ENCODE measurements at regions not wholly inside any gene's neighbourhood (a gene's known extent, or its start where the extent isn't known, plus 50 kb on each side); places are given as distances from the start of the nearest gene placed in this dataset.

GRCh38 chr7:128145191-128145590 is 95.9 kb upstream of the LEP start:
- H3K36me3 Mint-ChIP-seq: no peaks in the 10 kb centered on the region
- H3K4me3 Mint-ChIP-seq: no peak overlapping the region
- H3K27me3 Mint-ChIP-seq: peaks cover 33 to 55% of the 10 kb centered on the region in 2 donors
- DNase-seq (ENCODE audit: low spot score) (no peak), ATAC-seq (no peak)
- no peaks in the 10 kb centered on the region for H3K4me1 Mint-ChIP-seq (ENCODE audit: low read depth in 2 of 2)
- H3K9me3 Mint-ChIP-seq: no peaks in the 10 kb centered on the region
- no peak overlapping the region for H3K27ac Mint-ChIP-seq

GRCh38 chr7:128146052-128146451 is 95.0 kb upstream of the LEP start:
- Mint-ChIP-seq H3K4me3 (no peak overlapping the region), H3K27ac (no peak overlapping the region), H3K27me3 (peaks cover 32 to 55% of the 10 kb centered on the region in 2 donors), H3K36me3 (no peaks in the 10 kb centered on the region), H3K4me1 (ENCODE audit: low read depth in 2 of 2) (no peaks in the 10 kb centered on the region), H3K9me3 (no peaks in the 10 kb centered on the region)
- ATAC-seq (no peak), DNase-seq (ENCODE audit: low spot score) (no peak)

DNA sequence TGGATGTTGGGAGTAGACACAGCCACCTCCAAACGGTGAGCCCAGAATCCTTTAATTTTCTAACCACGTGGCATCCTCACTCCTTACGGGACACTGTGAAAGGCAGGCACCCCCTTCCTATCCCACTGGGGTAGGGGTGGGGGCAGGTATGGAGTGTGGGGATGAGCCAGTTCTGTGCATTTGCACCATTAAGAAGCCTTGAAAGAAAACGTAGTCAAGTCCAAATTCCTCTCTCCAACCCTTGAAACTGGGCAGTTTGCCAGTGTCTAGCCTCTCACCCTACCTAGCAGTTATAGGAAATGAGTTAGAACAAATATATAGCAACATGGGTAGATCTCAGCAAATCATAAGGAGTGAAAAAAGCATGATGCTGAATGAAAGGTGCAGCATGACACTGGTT is 92.4 kb upstream of the LEP start:
- Mint-ChIP-seq H3K27me3 (peaks cover 35 to 52% of the 10 kb centered on the region in 2 donors), H3K27ac (no peak overlapping the region), H3K4me3 (no peak overlapping the region), H3K36me3 (no peaks in the 10 kb centered on the region), H3K9me3 (no peaks in the 10 kb centered on the region), H3K4me1 (ENCODE audit: low read depth in 2 of 2) (peaks cover 0 to 4% of the 10 kb centered on the region in 2 donors)
- DNase-seq (ENCODE audit: low spot score) (no peak), ATAC-seq (no peak)

- ATAC-seq (no peak), DNase-seq (ENCODE audit: low spot score) (no peak)
- Mint-ChIP-seq H3K9me3 (no peaks in the 10 kb centered on the region), H3K36me3 (no peaks in the 10 kb centered on the region), H3K27me3 (peaks cover 33 to 47% of the 10 kb centered on the region in 2 donors), H3K27ac (no peak overlapping the region), H3K4me3 (no peak overlapping the region), H3K4me1 (ENCODE audit: low read depth in 2 of 2) (peaks cover 5 to 10% of the 10 kb centered on the region in 2 donors)
Measured at GRCh38 chr7:128150223-128150865, 90.7 kb upstream of the LEP start.

DNA sequence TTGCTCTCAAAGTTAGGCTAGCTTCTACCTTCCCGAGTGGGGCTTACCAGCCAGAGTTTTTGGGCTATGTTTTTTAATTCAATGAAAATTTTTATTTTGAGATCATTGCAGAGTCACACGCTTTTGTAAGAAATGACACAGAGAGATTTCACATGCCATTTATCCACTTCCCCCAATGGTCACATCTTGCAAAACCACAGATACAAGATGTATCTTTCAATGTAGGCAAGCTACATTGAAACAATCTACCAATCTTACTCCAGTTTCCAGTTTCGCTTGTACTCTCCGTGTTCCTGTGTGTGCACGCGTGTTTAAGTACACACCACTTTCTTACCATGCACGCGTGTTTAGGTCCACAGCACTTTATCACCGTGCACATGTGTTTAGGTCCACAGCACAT is 89.4 kb upstream of the LEP start:
- H3K4me1 Mint-ChIP-seq (ENCODE audit: low read depth in 2 of 2): peaks cover 8 to 14% of the 10 kb centered on the region in 2 donors
- no peaks in the 10 kb centered on the region for H3K36me3 Mint-ChIP-seq
- no peak overlapping the region for H3K4me3 Mint-ChIP-seq
- no peak overlapping the region for H3K27ac Mint-ChIP-seq
- no peaks in the 10 kb centered on the region for H3K9me3 Mint-ChIP-seq
- H3K27me3 Mint-ChIP-seq: peaks cover 29 to 38% of the 10 kb centered on the region in 2 donors
- no peak for DNase-seq (ENCODE audit: low spot score)
- ATAC-seq: no peak

DNA sequence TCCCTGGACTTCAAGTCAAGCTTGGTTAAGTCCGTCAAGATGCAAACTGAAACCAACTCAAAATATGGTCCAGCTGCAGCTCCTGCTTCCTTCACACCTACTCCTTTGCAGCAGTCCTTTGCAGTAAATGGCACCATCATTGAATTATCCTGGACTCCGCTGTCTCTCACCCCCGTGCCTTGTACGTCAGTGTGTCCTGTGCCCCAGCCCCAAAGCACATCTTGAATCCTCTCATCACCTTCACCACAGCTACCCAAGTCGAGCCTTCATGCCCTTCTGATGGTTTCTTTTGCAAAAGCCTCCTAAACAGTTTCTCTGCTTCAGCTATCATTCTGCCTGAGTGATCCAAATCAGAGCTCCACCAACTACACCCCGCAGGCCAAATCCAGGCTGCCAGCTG is 88.4 kb upstream of the LEP start:
- no peak overlapping the region for H3K27ac Mint-ChIP-seq
- H3K9me3 Mint-ChIP-seq: no peaks in the 10 kb centered on the region
- ATAC-seq (no peak), DNase-seq (ENCODE audit: low spot score) (no peak)
- H3K4me3 Mint-ChIP-seq: no peak overlapping the region
- H3K4me1 Mint-ChIP-seq (ENCODE audit: low read depth in 2 of 2): peaks cover 8 to 14% of the 10 kb centered on the region in 2 donors
- H3K36me3 Mint-ChIP-seq: no peaks in the 10 kb centered on the region
- peaks cover 27 to 32% of the 10 kb centered on the region in 2 donors for H3K27me3 Mint-ChIP-seq

- H3K4me1 Mint-ChIP-seq (ENCODE audit: low read depth in 2 of 2): peaks cover 8 to 14% of the 10 kb centered on the region in 2 donors
- H3K36me3 Mint-ChIP-seq: no peaks in the 10 kb centered on the region
- no peaks in the 10 kb centered on the region for H3K9me3 Mint-ChIP-seq
- H3K27ac Mint-ChIP-seq: no peak overlapping the region
- ATAC-seq (no peak), DNase-seq (ENCODE audit: low spot score) (no peak)
- no peak overlapping the region for H3K4me3 Mint-ChIP-seq
- peaks cover 27 to 32% of the 10 kb centered on the region in 2 donors for H3K27me3 Mint-ChIP-seq
Measured at GRCh38 chr7:128153436-128153835, 87.6 kb upstream of the LEP start.

GRCh38 chr7:128154504-128154903 is 86.6 kb upstream of the LEP start:
- peaks cover 22 to 26% of the 10 kb centered on the region in 2 donors for H3K27me3 Mint-ChIP-seq
- H3K27ac Mint-ChIP-seq: no peak overlapping the region
- no peaks in the 10 kb centered on the region for H3K36me3 Mint-ChIP-seq
- H3K9me3 Mint-ChIP-seq: no peaks in the 10 kb centered on the region
- ATAC-seq (no peak), DNase-seq (ENCODE audit: low spot score) (no peak)
- H3K4me1 Mint-ChIP-seq (ENCODE audit: low read depth in 2 of 2): peaks cover 8 to 14% of the 10 kb centered on the region in 2 donors
- no peak overlapping the region for H3K4me3 Mint-ChIP-seq

DNA sequence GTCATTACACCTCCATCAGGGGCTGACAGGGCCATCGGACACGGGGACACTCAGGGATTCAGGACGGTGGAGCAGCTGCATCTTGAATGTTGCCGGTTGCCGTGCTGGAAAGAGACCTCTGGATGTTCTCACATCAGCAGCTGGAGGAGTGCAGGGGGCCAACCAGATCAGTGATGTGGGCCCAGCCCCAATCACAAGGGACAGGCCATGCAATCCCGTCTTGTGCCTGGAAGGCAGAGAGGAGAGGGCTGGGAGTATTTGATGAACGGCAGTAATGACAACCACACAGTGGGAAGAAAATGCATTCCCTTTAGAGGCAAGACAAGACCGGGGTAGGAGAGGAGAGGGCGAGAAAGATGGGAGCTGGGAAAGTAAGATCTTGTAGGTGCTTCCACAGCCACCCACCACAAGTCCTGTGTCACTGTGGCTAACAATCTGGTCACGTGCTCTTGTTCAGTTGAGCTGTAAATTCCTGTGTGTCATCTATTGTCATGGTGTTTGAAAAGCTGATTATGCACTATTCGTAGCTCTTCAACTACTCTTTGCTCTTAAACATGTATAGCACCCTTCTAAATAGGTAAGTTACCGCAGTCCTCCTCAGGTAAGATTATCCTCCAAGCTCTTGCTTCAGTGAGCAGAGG is 85.9 kb upstream of the LEP start:
- H3K4me3 Mint-ChIP-seq: no peak overlapping the region
- peaks cover 8 to 14% of the 10 kb centered on the region in 2 donors for H3K4me1 Mint-ChIP-seq (ENCODE audit: low read depth in 2 of 2)
- H3K36me3 Mint-ChIP-seq: no peaks in the 10 kb centered on the region
- no peak for DNase-seq (ENCODE audit: low spot score)
- H3K27ac Mint-ChIP-seq: no peak overlapping the region
- ATAC-seq: peak in 1 of 2 donors; percentile 54
- H3K27me3 Mint-ChIP-seq: peaks cover 26 to 28% of the 10 kb centered on the region in 2 donors
- H3K9me3 Mint-ChIP-seq: no peaks in the 10 kb centered on the region

- Mint-ChIP-seq H3K36me3 (no peaks in the 10 kb centered on the region), H3K4me1 (ENCODE audit: low read depth in 2 of 2) (peaks cover 8 to 10% of the 10 kb centered on the region in 2 donors), H3K27ac (no peak overlapping the region), H3K27me3 (peaks cover 31 to 42% of the 10 kb centered on the region in 2 donors), H3K4me3 (no peak overlapping the region), H3K9me3 (no peaks in the 10 kb centered on the region)
- ATAC-seq (no peak), DNase-seq (ENCODE audit: low spot score) (no peak)
Measured at GRCh38 chr7:128157906-128158305, 83.2 kb upstream of the LEP start.

DNA sequence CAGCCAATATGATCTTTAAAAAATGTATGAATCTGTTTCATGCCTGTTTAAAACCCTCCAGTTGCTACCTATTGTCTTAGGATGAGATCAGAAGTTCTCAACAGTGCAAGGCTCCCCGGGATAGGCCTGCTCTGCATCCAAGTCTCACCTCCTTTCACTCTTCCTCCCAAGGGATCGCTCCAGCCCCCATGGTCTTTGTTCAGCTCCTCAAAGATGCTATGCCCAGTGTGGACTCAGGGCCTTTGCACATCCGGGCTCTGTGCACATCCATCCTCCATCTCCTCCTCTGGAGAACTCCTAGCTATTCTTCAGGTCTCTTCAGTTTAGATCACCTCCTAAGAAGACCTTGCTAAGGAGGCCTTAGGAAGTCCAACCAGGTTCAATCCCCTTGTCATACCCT is 82.7 kb upstream of the LEP start:
- peaks cover 31 to 43% of the 10 kb centered on the region in 2 donors for H3K27me3 Mint-ChIP-seq
- no peak for DNase-seq (ENCODE audit: low spot score)
- no peaks in the 10 kb centered on the region for H3K9me3 Mint-ChIP-seq
- H3K27ac Mint-ChIP-seq: no peak overlapping the region
- no peaks in the 10 kb centered on the region for H3K36me3 Mint-ChIP-seq
- no peak for ATAC-seq
- peaks cover 8 to 10% of the 10 kb centered on the region in 2 donors for H3K4me1 Mint-ChIP-seq (ENCODE audit: low read depth in 2 of 2)
- H3K4me3 Mint-ChIP-seq: no peak overlapping the region

- Mint-ChIP-seq H3K27me3 (peaks cover 36 to 48% of the 10 kb centered on the region in 2 donors), H3K36me3 (no peaks in the 10 kb centered on the region), H3K4me1 (ENCODE audit: low read depth in 2 of 2) (peaks cover 4% of the 10 kb centered on the region in 2 donors), H3K27ac (no peak overlapping the region), H3K9me3 (no peaks in the 10 kb centered on the region), H3K4me3 (no peak overlapping the region)
- no peak for ATAC-seq
- no peak for DNase-seq (ENCODE audit: low spot score)
Measured at GRCh38 chr7:128160296-128160695, 80.8 kb upstream of the LEP start.

DNA sequence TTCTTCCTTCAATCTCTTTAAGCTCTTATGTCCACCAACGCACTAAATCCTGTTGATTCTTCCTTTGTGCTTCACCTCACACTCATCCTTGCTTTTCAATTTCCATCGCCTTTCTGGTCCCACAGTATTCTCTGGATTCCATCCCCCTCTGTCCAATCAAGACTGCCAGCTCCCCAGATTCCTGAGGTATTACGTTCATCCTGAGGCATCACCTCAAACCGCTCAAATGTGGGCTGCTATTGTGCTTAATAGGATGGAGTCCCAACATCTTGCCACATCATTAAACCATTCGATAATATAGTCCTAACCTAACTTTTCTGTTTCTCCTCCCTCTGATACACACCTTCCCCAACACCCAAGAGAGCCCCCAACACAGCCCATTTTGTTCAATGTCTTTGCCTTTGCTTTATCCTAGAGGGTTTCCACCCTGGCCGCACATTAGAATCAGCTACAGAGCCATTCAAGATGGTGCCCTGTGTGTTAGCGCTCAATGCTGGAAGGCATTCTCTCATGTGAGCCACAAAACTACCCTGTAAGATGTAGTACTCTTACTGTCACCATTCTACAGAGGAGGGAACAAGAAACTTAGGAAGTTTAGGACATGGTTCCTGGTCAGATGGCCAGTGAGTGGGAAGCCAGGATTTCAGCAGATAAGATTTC is 79.5 kb upstream of the LEP start:
- Mint-ChIP-seq H3K4me1 (ENCODE audit: low read depth in 2 of 2) (peaks cover 0 to 1% of the 10 kb centered on the region in 2 donors), H3K27me3 (peaks cover 44 to 53% of the 10 kb centered on the region in 2 donors)

GRCh38 chr7:128162666-128163065 is 78.4 kb upstream of the LEP start:
- Mint-ChIP-seq H3K27ac (no peak overlapping the region), H3K27me3 (peaks cover 45 to 53% of the 10 kb centered on the region in 2 donors)

More for the DNA sequence above, 79.5 kb upstream of the LEP start:
- H3K9me3 Mint-ChIP-seq: no peaks in the 10 kb centered on the region
- H3K36me3 Mint-ChIP-seq: no peaks in the 10 kb centered on the region
- DNase-seq (ENCODE audit: low spot score) (no peak), ATAC-seq (no peak)
- H3K27ac Mint-ChIP-seq: no peak overlapping the region
- H3K4me3 Mint-ChIP-seq: no peak overlapping the region

More at GRCh38 chr7:128162666-128163065, 78.4 kb upstream of the LEP start:
- Mint-ChIP-seq H3K4me1 (ENCODE audit: low read depth in 2 of 2) (peaks cover 0 to 3% of the 10 kb centered on the region in 2 donors), H3K4me3 (no peak overlapping the region), H3K36me3 (no peaks in the 10 kb centered on the region), H3K9me3 (no peaks in the 10 kb centered on the region)
- DNase-seq (ENCODE audit: low spot score) (no peak), ATAC-seq (no peak)

Data from natural killer cell treated with Interleukin-12 subunit alpha and Interleukin-12 subunit beta and Interleukin-15 and Interleukin-18, amount 100 ng/mL, for 72 hours (primary cell).